ENCODE measurements at regions not wholly inside any gene's neighbourhood (a gene's known extent, or its start where the extent isn't known, plus 50 kb on each side); places are given as distances from the start of the nearest gene placed in this dataset.

DNA sequence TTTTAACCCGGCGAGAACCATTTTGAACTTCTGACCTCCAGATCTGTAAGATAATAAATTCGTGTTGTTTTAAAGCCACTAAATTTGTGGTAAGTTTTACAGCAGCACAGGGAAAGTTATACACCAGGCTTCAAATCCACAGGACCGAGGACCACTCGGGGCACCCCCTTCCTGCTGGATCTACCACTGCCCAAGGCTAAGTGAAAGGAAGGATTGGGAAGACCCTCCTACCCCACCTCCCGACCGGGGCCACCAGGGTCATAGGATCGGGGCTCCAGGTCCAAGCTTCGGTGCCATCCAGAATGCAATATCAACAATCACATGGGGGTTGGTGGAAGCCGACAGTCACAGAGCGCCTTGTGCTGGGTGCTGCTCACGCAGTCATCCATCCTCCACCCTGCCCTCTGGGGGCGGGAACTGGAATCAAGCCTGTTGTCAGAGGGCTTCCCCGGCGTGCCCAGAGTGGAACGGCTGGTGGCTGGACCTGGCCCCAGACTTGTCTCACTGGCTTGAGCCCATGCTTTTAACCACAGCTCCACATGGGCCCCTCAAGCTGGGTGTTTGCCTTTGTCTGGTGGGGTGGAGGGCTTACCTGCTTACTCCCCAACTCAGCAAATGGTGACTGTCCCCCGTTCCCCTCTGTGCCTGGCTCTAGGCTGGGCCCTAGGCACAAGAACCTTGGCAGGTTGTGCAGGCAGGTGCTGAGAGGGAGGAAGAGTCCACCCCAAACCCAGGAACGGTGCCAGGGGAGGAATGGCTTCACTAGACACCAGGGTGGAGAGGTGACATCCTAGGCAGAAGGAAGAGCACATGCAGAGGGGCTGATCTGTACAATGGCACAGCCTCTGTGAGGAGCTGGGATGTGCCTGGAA, 180.3 kb upstream of the RTL1 start:
- no peak overlapping the region for H3K4me3 ChIP-seq (ENCODE audit: low read length)
- no peaks in the 10 kb centered on the region for H3K9me3 ChIP-seq (ENCODE audit: low read length)
- no peaks in the 10 kb centered on the region for H3K79me2 ChIP-seq (replicated peaks; ENCODE audit: insufficient read depth, low read length)
- H3K27ac ChIP-seq (ENCODE audit: low read length), result no peak overlapping the region
- H3K4me2 ChIP-seq (ENCODE audit: low read length), result no peak overlapping the region
- no peaks in the 10 kb centered on the region for H3K27me3 ChIP-seq (ENCODE audit: insufficient read depth, low read depth, low read length)
- H3K36me3 ChIP-seq (ENCODE audit: insufficient read depth, low read length), result no peaks in the 10 kb centered on the region
- no peak for TF ChIP-seq EP300 (conservative IDR thresholded peaks at IDR 0.05; ENCODE audit: poor library complexity, severe bottlenecking)
- no peaks in the 10 kb centered on the region for H3F3A ChIP-seq (ENCODE audit: insufficient read depth, low read length, poor library complexity, severe bottlenecking)
- no peak overlapping the region for H2AFZ ChIP-seq (ENCODE audit: low read depth, low read length)
- H4K20me1 ChIP-seq (ENCODE audit: insufficient read depth), result no peaks in the 10 kb centered on the region
- H3K9ac ChIP-seq (ENCODE audit: low read length), result no peak overlapping the region
- no peaks in the 10 kb centered on the region for H3K9me2 ChIP-seq (ENCODE audit: insufficient read depth, low read length)

GRCh38 chr14:101084436-101084826, 180.9 kb upstream of the RTL1 start:
- Histone ChIP-seq H3K27ac (ENCODE audit: low read length) (no peak overlapping the region), H3K4me3 (ENCODE audit: low read length) (no peak overlapping the region), H3K4me2 (ENCODE audit: low read length) (no peak overlapping the region), H3K27me3 (ENCODE audit: insufficient read depth, low read depth, low read length) (no peaks in the 10 kb centered on the region), H3K79me2 (replicated peaks; ENCODE audit: insufficient read depth, low read length) (no peaks in the 10 kb centered on the region), H3K9me3 (ENCODE audit: low read length) (no peaks in the 10 kb centered on the region), H4K20me1 (ENCODE audit: insufficient read depth) (no peaks in the 10 kb centered on the region), H2AFZ (ENCODE audit: low read depth, low read length) (no peak overlapping the region), H3F3A (ENCODE audit: insufficient read depth, low read length, poor library complexity, severe bottlenecking) (no peaks in the 10 kb centered on the region), H3K9me2 (ENCODE audit: insufficient read depth, low read length) (no peaks in the 10 kb centered on the region), H3K36me3 (ENCODE audit: insufficient read depth, low read length) (no peaks in the 10 kb centered on the region), H3K9ac (ENCODE audit: low read length) (no peak overlapping the region)
- TF ChIP-seq MXI1 (conservative IDR thresholded peaks at IDR 0.05; ENCODE audit: poor library complexity, severe bottlenecking) (no peak), SMC3 (conservative IDR thresholded peaks at IDR 0.05; ENCODE audit: poor library complexity) (no peak), EZH2 (IDR thresholded peaks at IDR 0.05; ENCODE audit: borderline replicate concordance, insufficient read depth, low read length, poor library complexity, severe bottlenecking) (no peak)

- no peak overlapping the region for H3K4me3 ChIP-seq (ENCODE audit: low read length)
- H3K27ac ChIP-seq (ENCODE audit: low read length), result no peak overlapping the region
- H3K79me2 ChIP-seq (replicated peaks; ENCODE audit: insufficient read depth, low read length), result no peaks in the 10 kb centered on the region
- H3K36me3 ChIP-seq (ENCODE audit: insufficient read depth, low read length), result no peaks in the 10 kb centered on the region
- H3K9me2 ChIP-seq (ENCODE audit: insufficient read depth, low read length), result no peaks in the 10 kb centered on the region
- no peaks in the 10 kb centered on the region for H3K9me3 ChIP-seq (ENCODE audit: low read length)
- H2AFZ ChIP-seq (ENCODE audit: low read depth, low read length), result no peak overlapping the region
- TF ChIP-seq POLR2AphosphoS5 (IDR thresholded peaks at IDR 0.05) (no peak), MXI1 (conservative IDR thresholded peaks at IDR 0.05; ENCODE audit: poor library complexity, severe bottlenecking) (no peak), TAF1 (IDR thresholded peaks at IDR 0.05; ENCODE audit: low read depth) (no peak), EZH2 (IDR thresholded peaks at IDR 0.05; ENCODE audit: borderline replicate concordance, insufficient read depth, low read length, poor library complexity, severe bottlenecking) (no peak), RAD21 (conservative IDR thresholded peaks at IDR 0.05) (no peak), EP300 (conservative IDR thresholded peaks at IDR 0.05; ENCODE audit: poor library complexity, severe bottlenecking) (no peak), SMC3 (conservative IDR thresholded peaks at IDR 0.05; ENCODE audit: poor library complexity) (no peak)
- TF ChIP-seq, protein P1, sequence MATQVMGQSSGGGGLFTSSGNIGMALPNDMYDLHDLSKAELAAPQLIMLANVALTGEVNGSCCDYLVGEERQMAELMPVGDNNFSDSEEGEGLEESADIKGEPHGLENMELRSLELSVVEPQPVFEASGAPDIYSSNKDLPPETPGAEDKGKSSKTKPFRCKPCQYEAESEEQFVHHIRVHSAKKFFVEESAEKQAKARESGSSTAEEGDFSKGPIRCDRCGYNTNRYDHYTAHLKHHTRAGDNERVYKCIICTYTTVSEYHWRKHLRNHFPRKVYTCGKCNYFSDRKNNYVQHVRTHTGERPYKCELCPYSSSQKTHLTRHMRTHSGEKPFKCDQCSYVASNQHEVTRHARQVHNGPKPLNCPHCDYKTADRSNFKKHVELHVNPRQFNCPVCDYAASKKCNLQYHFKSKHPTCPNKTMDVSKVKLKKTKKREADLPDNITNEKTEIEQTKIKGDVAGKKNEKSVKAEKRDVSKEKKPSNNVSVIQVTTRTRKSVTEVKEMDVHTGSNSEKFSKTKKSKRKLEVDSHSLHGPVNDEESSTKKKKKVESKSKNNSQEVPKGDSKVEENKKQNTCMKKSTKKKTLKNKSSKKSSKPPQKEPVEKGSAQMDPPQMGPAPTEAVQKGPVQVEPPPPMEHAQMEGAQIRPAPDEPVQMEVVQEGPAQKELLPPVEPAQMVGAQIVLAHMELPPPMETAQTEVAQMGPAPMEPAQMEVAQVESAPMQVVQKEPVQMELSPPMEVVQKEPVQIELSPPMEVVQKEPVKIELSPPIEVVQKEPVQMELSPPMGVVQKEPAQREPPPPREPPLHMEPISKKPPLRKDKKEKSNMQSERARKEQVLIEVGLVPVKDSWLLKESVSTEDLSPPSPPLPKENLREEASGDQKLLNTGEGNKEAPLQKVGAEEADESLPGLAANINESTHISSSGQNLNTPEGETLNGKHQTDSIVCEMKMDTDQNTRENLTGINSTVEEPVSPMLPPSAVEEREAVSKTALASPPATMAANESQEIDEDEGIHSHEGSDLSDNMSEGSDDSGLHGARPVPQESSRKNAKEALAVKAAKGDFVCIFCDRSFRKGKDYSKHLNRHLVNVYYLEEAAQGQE (IDR thresholded peaks at IDR 0.05; ENCODE audit: borderline replicate concordance), result no peak
- TF ChIP-seq, protein P2, sequence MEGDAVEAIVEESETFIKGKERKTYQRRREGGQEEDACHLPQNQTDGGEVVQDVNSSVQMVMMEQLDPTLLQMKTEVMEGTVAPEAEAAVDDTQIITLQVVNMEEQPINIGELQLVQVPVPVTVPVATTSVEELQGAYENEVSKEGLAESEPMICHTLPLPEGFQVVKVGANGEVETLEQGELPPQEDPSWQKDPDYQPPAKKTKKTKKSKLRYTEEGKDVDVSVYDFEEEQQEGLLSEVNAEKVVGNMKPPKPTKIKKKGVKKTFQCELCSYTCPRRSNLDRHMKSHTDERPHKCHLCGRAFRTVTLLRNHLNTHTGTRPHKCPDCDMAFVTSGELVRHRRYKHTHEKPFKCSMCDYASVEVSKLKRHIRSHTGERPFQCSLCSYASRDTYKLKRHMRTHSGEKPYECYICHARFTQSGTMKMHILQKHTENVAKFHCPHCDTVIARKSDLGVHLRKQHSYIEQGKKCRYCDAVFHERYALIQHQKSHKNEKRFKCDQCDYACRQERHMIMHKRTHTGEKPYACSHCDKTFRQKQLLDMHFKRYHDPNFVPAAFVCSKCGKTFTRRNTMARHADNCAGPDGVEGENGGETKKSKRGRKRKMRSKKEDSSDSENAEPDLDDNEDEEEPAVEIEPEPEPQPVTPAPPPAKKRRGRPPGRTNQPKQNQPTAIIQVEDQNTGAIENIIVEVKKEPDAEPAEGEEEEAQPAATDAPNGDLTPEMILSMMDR (IDR thresholded peaks at IDR 0.05; ENCODE audit: poor library complexity, severe bottlenecking), result no peak
- no peak overlapping the region for H3K4me2 ChIP-seq (ENCODE audit: low read length)
- no peaks in the 10 kb centered on the region for H4K20me1 ChIP-seq (ENCODE audit: insufficient read depth)
- H3F3A ChIP-seq (ENCODE audit: insufficient read depth, low read length, poor library complexity, severe bottlenecking), result no peaks in the 10 kb centered on the region
- no peaks in the 10 kb centered on the region for H3K27me3 ChIP-seq (ENCODE audit: insufficient read depth, low read depth, low read length)
- H3K9ac ChIP-seq (ENCODE audit: low read length), result no peak overlapping the region
These were observed 183.4 kb upstream of the RTL1 start for GRCh38 chr14:101086926-101087325.

Data from neural cell (in vitro differentiated cells).